Activated naive CD4-positive, alpha-beta T cell treated with anti-CD3 and anti-CD28 coated beads, Interleukin-2, amount 50 U/mL, for 24 hours (primary cell): ENCODE measurements at regions not wholly inside any gene's neighbourhood (a gene's known extent, or its start where the extent isn't known, plus 50 kb on each side); places are given as distances from the start of the nearest gene placed in this dataset.
A peak's percentile ranks its signal among the peaks of the same experiment; 100 is the strongest.
"Not testable (repeated sequence)": the region's sequence is repeated elsewhere in the genome, so short reads cannot be mapped to it uniquely, and the experiment has no call there.

Experiments used
- H3K27ac Mint-ChIP-seq: one replicate; pipeline ENCODE4 v1.8.0; 2021; ENCODE audit warnings: mild to moderate bottlenecking, mixed read lengths
- H3K27me3 Mint-ChIP-seq: one replicate; pipeline ENCODE4 v1.8.0; 2021; ENCODE audit warnings: mixed read lengths
- H3K36me3 Mint-ChIP-seq: one replicate; pipeline ENCODE4 v1.8.0; 2021; ENCODE audit warnings: mixed read lengths
- H3K4me1 Mint-ChIP-seq: one replicate; pipeline ENCODE4 v1.8.0; 2021; ENCODE audit warnings: mixed read lengths
- H3K4me3 Mint-ChIP-seq: one replicate; pipeline ENCODE4 v1.8.0; 2021; ENCODE audit warnings: mild to moderate bottlenecking, mixed read lengths
- H3K9me3 Mint-ChIP-seq: one replicate; pipeline ENCODE4 v1.8.0; 2021; ENCODE audit warnings: mixed read lengths

DNA sequence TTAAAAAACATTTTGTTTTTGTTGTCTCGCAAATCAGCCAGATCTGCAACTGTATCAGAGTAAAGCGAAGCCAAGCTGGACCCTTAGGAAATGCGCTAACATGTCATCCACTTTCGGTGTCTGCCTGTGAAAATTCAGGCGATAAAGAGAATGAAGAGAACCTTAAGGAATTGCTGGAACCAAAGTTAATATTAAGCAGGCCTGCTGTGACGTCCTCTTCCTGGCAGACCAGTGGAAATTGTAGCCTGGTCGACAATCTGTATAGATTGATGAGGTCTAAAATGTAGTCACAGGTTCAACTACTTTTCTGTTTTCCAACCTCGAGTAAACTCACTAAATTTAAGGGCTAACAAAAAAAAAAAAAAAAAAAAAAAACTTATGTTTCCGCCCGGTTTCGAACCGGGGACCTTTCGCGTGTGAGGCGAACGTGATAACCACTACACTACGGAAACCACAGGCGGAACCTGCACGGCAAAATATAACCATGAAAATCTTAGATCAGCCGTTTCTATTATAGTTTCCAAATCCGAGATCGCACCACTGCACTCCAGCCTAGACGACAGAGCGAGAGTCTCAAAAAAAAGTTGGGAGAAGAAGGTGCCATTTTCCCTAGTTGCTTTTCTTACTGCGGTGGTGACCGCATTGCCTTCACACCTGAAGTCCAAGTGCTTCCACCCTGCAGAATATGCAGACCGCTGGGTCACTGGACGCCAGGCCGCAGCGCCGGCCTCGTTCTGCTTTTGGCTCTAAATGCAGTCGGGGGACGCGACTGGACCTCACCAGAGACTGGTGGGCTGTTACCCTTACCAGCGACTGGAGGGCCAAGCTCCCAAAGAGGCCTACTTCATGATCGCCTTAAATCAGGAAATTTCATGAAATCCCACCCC lies 131.0 kb downstream of the PPIAL4A start:
- H3K4me3 Mint-ChIP-seq = not testable (repeated sequence)

GRCh38 chr1:121021716-121022115 lies 132.1 kb downstream of the PPIAL4A start:
- not testable (repeated sequence) for H3K4me3 Mint-ChIP-seq, H3K4me1 Mint-ChIP-seq

More for the DNA sequence above, 131.0 kb downstream of the PPIAL4A start:
- not testable (repeated sequence) for H3K9me3 Mint-ChIP-seq, H3K27me3 Mint-ChIP-seq, H3K4me1 Mint-ChIP-seq, H3K36me3 Mint-ChIP-seq
- peak overlapping the region; percentile 83 for H3K27ac Mint-ChIP-seq

DNA sequence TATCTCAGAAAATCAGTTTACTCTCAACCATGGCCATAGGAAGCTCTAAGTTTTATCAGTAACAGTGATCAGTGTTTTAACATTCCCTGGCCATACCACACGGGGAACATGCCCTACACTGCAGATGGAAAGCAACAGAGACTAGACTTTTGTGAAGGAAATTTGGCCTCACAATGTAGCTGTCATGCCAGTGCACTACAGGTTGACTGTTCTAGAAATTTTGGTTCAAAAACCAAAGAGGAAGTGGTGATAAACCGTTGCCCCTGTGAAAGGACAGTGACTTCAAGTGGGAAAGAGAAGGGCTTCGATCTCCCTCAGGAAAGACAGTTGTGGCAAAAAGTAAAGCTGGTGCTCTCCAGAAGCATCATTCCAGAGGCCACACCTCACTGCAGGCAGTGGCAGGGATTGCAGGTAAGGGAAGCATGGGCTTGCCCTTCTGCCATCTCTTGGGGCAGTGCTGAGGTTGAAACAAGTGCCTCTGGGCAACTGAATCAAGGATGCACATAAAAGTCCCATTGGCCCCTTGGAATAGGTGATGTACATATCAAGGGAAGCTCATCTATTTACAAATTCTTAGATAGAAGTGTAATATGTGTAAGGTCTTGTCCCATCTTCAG lies 143.4 kb downstream of the PPIAL4A start:
- not testable (repeated sequence) for H3K4me1 Mint-ChIP-seq, H3K9me3 Mint-ChIP-seq, H3K27ac Mint-ChIP-seq, H3K36me3 Mint-ChIP-seq, H3K4me3 Mint-ChIP-seq, H3K27me3 Mint-ChIP-seq

More at GRCh38 chr1:121021716-121022115, 132.1 kb downstream of the PPIAL4A start:
- H3K36me3 Mint-ChIP-seq, H3K27me3 Mint-ChIP-seq, H3K27ac Mint-ChIP-seq, H3K9me3 Mint-ChIP-seq: not testable (repeated sequence)

- not testable (repeated sequence) for H3K36me3 Mint-ChIP-seq, H3K27ac Mint-ChIP-seq, H3K4me1 Mint-ChIP-seq, H3K27me3 Mint-ChIP-seq, H3K9me3 Mint-ChIP-seq, H3K4me3 Mint-ChIP-seq
Observed at GRCh38 chr1:121036792-121037191, 147.2 kb downstream of the PPIAL4A start.

- not testable (repeated sequence) for H3K36me3 Mint-ChIP-seq, H3K4me1 Mint-ChIP-seq
Observed at GRCh38 chr1:121040974-121041373, 143.2 kb downstream of the FAM72B start.

GRCh38 chr1:121041497-121041896 lies 142.6 kb downstream of the FAM72B start:
- H3K4me1 Mint-ChIP-seq, H3K9me3 Mint-ChIP-seq, H3K27me3 Mint-ChIP-seq, H3K27ac Mint-ChIP-seq, H3K36me3 Mint-ChIP-seq, H3K4me3 Mint-ChIP-seq: not testable (repeated sequence)

More at GRCh38 chr1:121040974-121041373, 143.2 kb downstream of the FAM72B start:
- H3K27ac Mint-ChIP-seq, H3K27me3 Mint-ChIP-seq, H3K4me3 Mint-ChIP-seq, H3K9me3 Mint-ChIP-seq: not testable (repeated sequence)

DNA sequence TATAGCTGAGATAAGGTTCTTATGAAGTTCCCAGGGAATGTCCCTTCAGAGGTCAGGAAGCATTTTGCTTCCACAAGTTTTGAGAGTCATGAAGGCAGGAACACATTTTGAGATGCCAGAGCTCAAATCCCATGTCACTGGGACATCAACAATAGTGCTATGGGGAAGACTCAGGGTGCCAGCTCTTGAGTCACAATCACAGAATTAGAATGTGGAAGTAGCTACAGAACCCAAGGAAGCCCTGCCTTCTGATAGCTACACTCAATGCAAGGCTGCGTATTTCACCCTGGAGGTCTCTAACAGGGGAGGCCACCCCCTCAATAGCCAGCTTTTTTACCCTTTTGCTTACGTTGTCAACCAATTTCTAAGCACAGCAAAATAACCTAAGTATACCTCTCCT lies 141.3 kb downstream of the FAM72B start:
- not testable (repeated sequence) for H3K27ac Mint-ChIP-seq, H3K4me1 Mint-ChIP-seq, H3K27me3 Mint-ChIP-seq, H3K4me3 Mint-ChIP-seq, H3K36me3 Mint-ChIP-seq, H3K9me3 Mint-ChIP-seq

- not testable (repeated sequence) for H3K27ac Mint-ChIP-seq, H3K27me3 Mint-ChIP-seq
- peak overlapping the region; percentile 23 for H3K4me3 Mint-ChIP-seq
Observed at GRCh38 chr1:121048293-121048752, 135.8 kb downstream of the FAM72B start.

DNA sequence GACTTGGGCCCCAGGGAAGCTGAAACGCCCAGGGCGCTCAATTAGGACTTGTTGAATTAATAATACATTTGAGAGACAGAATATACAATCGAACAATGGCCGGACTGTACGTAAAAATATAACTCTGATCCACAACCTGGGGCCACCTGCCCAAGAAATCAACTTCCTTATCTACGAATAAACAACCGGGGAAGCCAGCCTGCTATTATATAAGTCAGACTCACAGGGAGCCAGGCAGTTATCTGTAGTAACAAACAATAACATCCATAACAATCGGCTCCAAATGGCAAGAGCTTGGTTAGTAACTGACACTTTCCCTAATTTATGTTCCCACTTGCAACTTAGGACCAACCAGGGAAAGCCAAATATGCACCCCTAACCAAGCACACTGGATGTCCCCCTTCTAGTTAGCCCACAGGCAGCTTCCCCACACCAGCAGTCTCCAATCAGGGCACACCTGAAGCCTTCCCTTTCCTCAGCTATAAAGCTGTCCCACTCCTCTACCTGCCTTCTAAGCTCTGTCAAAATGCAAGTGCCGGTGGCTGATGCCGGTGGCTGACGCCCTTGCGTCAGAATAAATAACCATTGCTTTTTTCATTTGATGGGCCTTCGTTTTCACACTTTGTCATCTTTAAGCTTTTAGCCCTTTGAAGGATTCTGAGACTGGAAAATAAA lies 135.2 kb downstream of the FAM72B start:
- H3K4me3 Mint-ChIP-seq = peak overlapping the region; percentile 23
- not testable (repeated sequence) for H3K4me1 Mint-ChIP-seq, H3K9me3 Mint-ChIP-seq, H3K27ac Mint-ChIP-seq, H3K27me3 Mint-ChIP-seq, H3K36me3 Mint-ChIP-seq

More at GRCh38 chr1:121048293-121048752, 135.8 kb downstream of the FAM72B start:
- not testable (repeated sequence) for H3K36me3 Mint-ChIP-seq, H3K9me3 Mint-ChIP-seq, H3K4me1 Mint-ChIP-seq

DNA sequence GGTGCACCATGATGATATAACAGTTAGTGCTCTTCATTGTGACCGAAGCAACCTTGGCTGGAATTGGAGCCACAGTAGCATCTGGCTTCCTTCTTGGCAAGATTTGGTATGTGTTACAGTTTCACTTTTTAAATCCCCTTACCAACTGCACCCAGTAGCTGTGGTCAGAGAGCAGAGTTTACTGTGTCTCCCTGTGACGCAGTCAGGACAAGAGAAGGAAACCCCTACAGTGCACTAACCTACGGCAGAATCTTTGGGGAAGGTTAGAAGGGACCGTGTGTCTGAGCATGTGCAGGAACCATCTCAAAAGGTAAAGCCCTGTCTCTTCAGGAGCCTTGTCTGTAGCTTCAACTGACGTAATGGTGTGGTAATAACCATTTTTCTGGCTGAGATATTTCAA lies 134.0 kb downstream of the FAM72B start:
- not testable (repeated sequence) for H3K27me3 Mint-ChIP-seq, H3K36me3 Mint-ChIP-seq, H3K4me1 Mint-ChIP-seq, H3K4me3 Mint-ChIP-seq, H3K27ac Mint-ChIP-seq, H3K9me3 Mint-ChIP-seq

DNA sequence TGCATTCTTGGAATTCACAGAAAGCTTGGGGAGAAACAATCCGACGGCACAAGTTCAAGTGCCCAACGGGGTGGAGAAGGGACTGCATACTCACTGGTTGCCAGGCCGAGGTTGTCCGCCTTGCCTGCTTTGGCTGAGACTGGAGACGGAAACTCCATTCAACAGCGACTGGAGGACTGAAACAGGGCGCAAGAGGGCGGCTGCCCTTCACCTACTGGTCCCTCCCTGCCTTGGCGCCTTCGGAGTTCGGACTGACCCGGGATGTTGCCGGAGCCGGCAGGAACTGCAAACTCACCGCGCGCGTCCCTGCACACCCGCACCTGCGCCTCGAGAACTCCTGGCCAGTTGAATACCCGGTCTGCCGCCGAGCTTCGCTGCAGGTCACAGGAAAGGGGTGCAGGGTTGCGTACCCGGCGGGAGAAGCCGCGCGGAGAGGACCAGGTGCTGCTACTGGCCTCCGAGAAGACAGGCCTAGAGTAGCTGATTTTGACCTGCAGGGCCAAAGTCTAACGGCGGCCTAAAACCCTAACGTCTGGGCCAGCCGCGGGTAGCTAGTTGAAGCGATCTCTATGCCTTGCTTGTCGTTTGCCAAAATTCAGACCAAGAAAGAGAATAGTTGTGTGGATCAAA lies 132.9 kb downstream of the FAM72B start:
- H3K9me3 Mint-ChIP-seq, H3K27me3 Mint-ChIP-seq, H3K27ac Mint-ChIP-seq, H3K4me1 Mint-ChIP-seq, H3K36me3 Mint-ChIP-seq: not testable (repeated sequence)
- H3K4me3 Mint-ChIP-seq = peak overlapping the region; percentile 73

DNA sequence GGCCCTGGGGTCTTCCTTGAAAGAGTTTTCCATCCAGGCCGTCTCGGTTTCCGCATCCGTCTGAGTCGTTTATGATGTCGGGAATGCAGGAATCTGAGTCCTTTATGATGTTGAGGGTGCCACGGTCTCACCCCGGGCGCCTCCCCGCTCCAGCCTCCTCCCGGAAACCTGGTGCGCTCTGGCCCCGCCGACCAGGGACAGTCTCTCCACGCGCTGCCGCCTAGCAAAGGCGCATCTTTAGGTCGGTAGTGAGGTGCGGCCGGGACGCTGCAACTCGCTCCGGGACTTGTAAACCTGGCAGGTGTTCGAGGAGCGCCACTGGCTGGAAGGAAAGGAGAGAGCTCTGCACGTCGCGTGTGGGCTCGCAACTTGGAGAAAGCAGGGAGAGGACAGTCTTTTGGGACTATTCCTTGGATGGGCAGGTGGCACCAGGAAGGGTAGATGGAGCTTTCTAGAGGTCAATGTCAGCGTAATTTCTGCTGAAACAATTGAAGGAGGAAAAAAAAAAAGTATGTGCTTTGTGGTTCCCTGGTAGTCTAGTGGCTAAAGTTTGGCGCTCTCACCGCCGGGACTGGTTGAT lies 132.0 kb downstream of the FAM72B start:
- not testable (repeated sequence) for H3K36me3 Mint-ChIP-seq, H3K27ac Mint-ChIP-seq, H3K27me3 Mint-ChIP-seq, H3K4me1 Mint-ChIP-seq, H3K9me3 Mint-ChIP-seq
- H3K4me3 Mint-ChIP-seq = peak overlapping the region; percentile 55

DNA sequence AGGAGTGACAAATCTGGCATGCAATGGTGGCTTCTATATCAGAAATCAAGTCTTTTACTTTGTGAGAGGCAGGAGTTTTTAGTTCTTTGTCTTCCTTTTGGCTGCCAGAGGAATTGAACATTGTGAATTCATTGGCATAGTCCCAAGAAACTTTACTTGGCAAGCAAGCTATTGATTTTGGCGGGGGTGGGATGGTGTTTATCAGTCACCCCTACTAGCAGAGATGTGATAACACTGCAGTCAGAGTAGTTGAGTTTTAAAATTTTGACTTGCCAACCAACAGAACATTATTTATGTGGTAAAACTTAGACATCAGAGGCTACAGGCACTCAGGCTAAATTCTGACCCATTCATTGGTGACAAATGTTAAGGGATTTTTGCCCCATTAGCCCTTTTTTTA lies 129.2 kb downstream of the FAM72B start:
- not testable (repeated sequence) for H3K4me1 Mint-ChIP-seq, H3K27ac Mint-ChIP-seq, H3K27me3 Mint-ChIP-seq, H3K9me3 Mint-ChIP-seq, H3K4me3 Mint-ChIP-seq, H3K36me3 Mint-ChIP-seq

- not testable (repeated sequence) for H3K36me3 Mint-ChIP-seq, H3K27ac Mint-ChIP-seq, H3K4me3 Mint-ChIP-seq, H3K9me3 Mint-ChIP-seq, H3K4me1 Mint-ChIP-seq, H3K27me3 Mint-ChIP-seq
Observed at GRCh38 chr1:121066925-121067324, 117.2 kb downstream of the FAM72B start.

DNA sequence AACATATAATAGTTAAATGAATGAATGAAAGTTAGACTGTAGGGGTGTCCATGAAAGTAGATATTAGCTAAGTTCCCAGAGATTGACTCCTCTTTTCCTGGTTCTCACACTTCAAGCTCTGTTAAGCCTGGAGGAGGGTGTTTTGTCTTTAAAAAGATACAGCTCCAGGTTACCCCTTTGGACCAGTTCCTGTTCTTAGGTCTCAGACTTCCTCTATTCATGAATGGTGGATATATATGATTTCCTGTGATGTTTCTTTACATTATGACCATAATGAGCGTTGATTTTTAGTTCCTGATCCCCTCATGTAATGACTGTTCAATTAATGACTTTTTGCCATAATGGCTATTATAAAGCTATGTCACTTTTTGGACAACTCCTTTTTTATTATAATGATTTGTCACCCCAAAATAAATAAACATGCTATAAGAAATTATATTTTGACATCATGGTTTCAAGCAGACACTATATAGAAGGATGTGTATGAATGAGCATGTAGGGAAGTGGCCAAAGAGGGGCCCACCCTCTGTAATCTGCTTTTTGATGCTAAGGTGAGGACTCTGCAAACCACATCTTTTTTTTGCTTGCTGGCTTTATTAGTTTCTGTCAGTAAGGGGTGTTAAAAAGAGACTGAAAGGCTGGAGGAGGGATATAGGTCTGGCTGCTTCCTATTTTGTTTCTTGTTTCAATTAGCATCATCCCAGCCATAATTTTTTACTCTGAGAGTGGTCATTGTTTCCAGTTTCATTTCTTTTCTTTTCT lies 115.2 kb downstream of the FAM72B start:
- H3K4me3 Mint-ChIP-seq, H3K27me3 Mint-ChIP-seq, H3K36me3 Mint-ChIP-seq, H3K27ac Mint-ChIP-seq, H3K9me3 Mint-ChIP-seq, H3K4me1 Mint-ChIP-seq: not testable (repeated sequence)
